Uterus (tissue), 3 donors: ENCODE measurements at regions not wholly inside any gene's neighbourhood (a gene's known extent, or its start where the extent isn't known, plus 50 kb on each side); places are given as distances from the start of the nearest gene placed in this dataset.

ENCODE experiments used
- DNase-seq, 2 donors: peaks; one replicate each; pipeline ENCODE4 v3.0.0-alpha.2; 2019 to 2020
- H3K27ac ChIP-seq, 2 donors: fragments of 200-600 bp; sonication (generic); 1 replicate in 1 of 2; 2 replicates in 1 of 2; pipeline ENCODE4 v1.5.1; 2016 to 2018
- H3K27me3 ChIP-seq, 2 donors: fragments of 200-600 bp; sonication (generic); one replicate each; pipeline ENCODE4 v1.5.1; 2018 to 2019; ENCODE audit warnings: control low read depth in 1 of 2
- H3K36me3 ChIP-seq, 2 donors: fragments of 200-600 bp; sonication (generic); one replicate each; pipeline ENCODE4 v1.5.1; 2019; ENCODE audit warnings: control low read depth in 1 of 2
- H3K4me1 ChIP-seq, 2 donors: fragments of 200-600 bp; sonication (generic); one replicate each; pipeline ENCODE4 v1.5.1; 2018 to 2019; ENCODE audit warnings: control low read depth in 1 of 2
- H3K4me3 ChIP-seq, 2 donors: fragments of 200-600 bp; sonication (generic); 1 replicate in 1 of 2; 2 replicates in 1 of 2; pipeline ENCODE4 v1.5.1; 2018 to 2019; ENCODE audit warnings: mild to moderate bottlenecking in 1 of 2
- H3K9me3 ChIP-seq, 2 donors: fragments of 200-600 bp; sonication (generic); one replicate each; pipeline ENCODE4 v1.5.1; 2019; ENCODE audit warnings: control low read depth in 1 of 2
- POLR2A ChIP-seq, 2 donors: fragments of 450-650 bp; IDR thresholded peaks; one replicate each; pipeline ENCODE4 v1.6.1; 2016; ENCODE audit warnings: antibody characterized with exemption in 2 of 2, mild to moderate bottlenecking in 1 of 2, moderate library complexity in 1 of 2
- intact Hi-C: fragments of 100-400 bp; cut with DNase I; formaldehyde crosslinking; loops from one replicate; pipeline ENCODE4 v1.15.1; 2023; ENCODE audit warnings: low total_unique reads
- TF ChIP-seq, protein P1 (sequence below), 4 experiments: fragments of 200-600 bp in 2 of 4; fragments of 450-650 bp in 2 of 4; sonication (generic) in 2 of 4; IDR thresholded peaks; one replicate each; pipeline ENCODE4 v1.5.1; 2016 to 2019; ENCODE audit warnings: antibody characterized with exemption in 4 of 4, mild to moderate bottlenecking in 2 of 4, moderate library complexity in 1 of 4
- donor health status: DM: yes; HTN: yes; CAD: no.

DNA sequence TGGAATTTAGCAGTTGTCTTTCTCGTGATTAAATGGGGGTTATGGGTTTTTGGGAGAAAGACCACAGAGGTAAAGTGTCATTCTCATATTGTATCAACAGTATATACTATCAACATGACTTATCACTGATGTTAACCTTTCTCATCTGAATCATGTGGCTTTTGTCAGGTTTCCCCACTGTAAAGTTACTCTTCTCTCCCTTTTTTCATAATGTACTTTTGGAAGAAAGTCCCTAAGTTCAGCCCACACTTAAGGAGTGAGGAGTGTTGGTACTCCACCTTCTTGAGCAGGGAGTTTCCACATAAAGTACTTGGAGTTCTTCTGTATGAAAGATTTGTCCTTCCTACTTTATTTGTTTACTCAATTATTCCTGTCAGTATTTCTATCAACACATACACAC lies 169.9 kb downstream of the ZNF330 start:
- intact Hi-C loops, result no loop called here
- Histone ChIP-seq H3K4me1 (no peaks in the 10 kb centered on the region), H3K27ac (no peak overlapping the region), H3K36me3 (no peaks in the 10 kb centered on the region), H3K9me3 (no peaks in the 10 kb centered on the region), H3K27me3 (no peaks in the 10 kb centered on the region), H3K4me3 (no peak overlapping the region)
- no peak for TF ChIP-seq POLR2A (IDR thresholded peaks at IDR 0.05)
- TF ChIP-seq, protein P1, sequence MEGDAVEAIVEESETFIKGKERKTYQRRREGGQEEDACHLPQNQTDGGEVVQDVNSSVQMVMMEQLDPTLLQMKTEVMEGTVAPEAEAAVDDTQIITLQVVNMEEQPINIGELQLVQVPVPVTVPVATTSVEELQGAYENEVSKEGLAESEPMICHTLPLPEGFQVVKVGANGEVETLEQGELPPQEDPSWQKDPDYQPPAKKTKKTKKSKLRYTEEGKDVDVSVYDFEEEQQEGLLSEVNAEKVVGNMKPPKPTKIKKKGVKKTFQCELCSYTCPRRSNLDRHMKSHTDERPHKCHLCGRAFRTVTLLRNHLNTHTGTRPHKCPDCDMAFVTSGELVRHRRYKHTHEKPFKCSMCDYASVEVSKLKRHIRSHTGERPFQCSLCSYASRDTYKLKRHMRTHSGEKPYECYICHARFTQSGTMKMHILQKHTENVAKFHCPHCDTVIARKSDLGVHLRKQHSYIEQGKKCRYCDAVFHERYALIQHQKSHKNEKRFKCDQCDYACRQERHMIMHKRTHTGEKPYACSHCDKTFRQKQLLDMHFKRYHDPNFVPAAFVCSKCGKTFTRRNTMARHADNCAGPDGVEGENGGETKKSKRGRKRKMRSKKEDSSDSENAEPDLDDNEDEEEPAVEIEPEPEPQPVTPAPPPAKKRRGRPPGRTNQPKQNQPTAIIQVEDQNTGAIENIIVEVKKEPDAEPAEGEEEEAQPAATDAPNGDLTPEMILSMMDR (IDR thresholded peaks at IDR 0.05), result no peak
- DNase-seq, result no peak

DNA sequence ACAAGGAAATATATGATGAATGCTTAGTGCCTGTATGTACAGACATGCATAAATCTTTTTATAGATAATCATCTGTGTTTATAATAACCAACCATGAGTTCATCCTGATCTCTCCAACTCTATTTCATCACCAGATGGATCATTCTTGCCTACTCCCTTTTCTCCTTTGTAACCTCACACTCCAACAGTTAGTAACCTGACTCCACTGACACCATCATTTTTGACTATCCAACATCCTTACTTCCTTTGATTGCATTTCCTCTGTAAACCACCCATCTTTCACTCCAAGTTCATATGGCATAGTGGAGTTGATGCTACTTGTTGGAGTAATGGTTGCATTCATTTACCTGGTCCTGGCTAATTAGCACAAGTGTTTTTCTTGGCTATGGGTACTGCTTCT lies 170.6 kb downstream of the ZNF330 start:
- DNase-seq, result no peak
- H3K4me1 ChIP-seq, result no peaks in the 10 kb centered on the region
- no peak overlapping the region for H3K27ac ChIP-seq
- no peaks in the 10 kb centered on the region for H3K36me3 ChIP-seq
- intact Hi-C loops, result no loop called here
- H3K9me3 ChIP-seq, result no peaks in the 10 kb centered on the region
- no peaks in the 10 kb centered on the region for H3K27me3 ChIP-seq
- TF ChIP-seq, protein P1 (IDR thresholded peaks at IDR 0.05), result no peak
- TF ChIP-seq POLR2A (IDR thresholded peaks at IDR 0.05), result no peak
- no peak overlapping the region for H3K4me3 ChIP-seq

DNA sequence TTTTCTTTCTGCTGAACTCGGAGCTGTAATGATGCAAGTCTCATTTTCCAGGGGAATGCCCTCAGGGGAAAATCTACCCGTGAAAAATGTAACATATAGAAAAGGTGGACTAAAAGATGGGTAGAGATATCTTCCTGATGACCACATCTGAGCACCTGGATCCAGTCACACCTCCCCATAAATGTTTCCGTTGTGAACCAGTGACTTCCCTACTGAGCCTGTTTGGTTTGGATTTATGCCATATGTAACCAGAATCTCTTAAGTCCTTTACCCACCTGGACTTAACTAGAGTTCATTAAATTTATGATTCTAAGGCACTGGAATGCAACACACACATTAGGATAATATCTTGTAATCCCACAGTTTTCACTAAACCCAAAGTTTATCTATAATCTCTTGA lies 171.1 kb downstream of the ZNF330 start:
- Histone ChIP-seq H3K4me3 (no peak overlapping the region), H3K27ac (no peak overlapping the region), H3K36me3 (no peaks in the 10 kb centered on the region), H3K9me3 (no peaks in the 10 kb centered on the region), H3K27me3 (no peaks in the 10 kb centered on the region), H3K4me1 (no peaks in the 10 kb centered on the region)
- intact Hi-C loops, result no loop called here
- TF ChIP-seq POLR2A (IDR thresholded peaks at IDR 0.05), result no peak
- TF ChIP-seq, protein P1 (IDR thresholded peaks at IDR 0.05), result no peak
- no peak for DNase-seq

DNA sequence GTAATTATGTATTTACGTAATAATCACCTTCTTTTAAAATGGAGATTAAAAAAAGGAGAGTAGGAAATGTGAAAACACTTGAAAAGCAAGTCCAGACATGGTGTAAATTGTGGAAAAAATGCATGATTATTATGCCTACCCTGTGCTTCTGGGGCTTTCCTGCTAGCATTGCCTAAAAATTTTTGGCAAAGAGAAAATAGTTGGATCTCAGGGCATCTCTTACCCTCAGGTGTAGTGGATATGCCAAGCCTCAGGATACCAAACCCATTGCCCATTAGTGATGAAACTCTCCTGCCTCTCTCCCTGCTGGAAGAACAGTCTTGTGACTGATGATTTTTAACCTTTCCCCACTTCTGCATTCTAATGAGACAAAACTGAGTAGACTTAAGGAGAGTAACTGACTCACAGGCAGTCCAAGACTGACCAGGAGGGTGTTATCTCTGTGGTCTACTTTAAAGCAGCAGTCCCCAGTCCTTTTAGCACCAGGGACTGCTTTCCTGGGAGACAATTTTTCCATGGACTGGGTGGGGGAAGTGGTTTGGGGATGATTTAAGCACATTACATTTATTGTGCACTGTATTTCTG lies 174.6 kb downstream of the ZNF330 start:
- Histone ChIP-seq H3K27ac (no peak overlapping the region), H3K4me3 (no peak overlapping the region), H3K27me3 (no peaks in the 10 kb centered on the region), H3K36me3 (no peaks in the 10 kb centered on the region), H3K9me3 (no peaks in the 10 kb centered on the region), H3K4me1 (no peaks in the 10 kb centered on the region)
- intact Hi-C loops, result no loop called here
- no peak for TF ChIP-seq POLR2A (IDR thresholded peaks at IDR 0.05)
- TF ChIP-seq, protein P1 (IDR thresholded peaks at IDR 0.05), result no peak
- no peak for DNase-seq

DNA sequence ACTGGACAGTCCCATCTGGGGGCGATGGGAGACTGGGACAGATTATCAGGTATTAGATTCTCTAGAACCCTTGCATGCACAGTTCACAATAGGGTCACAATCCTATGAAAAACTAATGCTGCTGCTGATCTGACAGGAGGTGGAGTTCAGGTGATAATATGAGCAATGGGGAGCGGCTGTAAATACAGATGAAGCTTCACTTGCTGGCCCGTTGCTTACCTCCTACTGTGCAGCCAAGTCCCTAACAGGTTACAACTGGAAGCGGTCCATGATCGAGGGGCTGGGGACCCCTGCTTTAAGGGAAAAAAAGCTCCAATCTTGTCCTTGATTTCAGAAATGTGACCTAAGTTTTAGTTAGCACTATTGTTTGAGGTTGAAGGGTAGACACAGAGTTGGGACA lies 175.2 kb downstream of the ZNF330 start:
- no peak for DNase-seq
- intact Hi-C loops, result no loop called here
- TF ChIP-seq POLR2A (IDR thresholded peaks at IDR 0.05), result no peak
- TF ChIP-seq, protein P1 (IDR thresholded peaks at IDR 0.05), result no peak
- H3K27ac ChIP-seq, result no peak overlapping the region
- no peaks in the 10 kb centered on the region for H3K4me1 ChIP-seq
- no peaks in the 10 kb centered on the region for H3K9me3 ChIP-seq
- H3K4me3 ChIP-seq, result no peak overlapping the region
- H3K36me3 ChIP-seq, result no peaks in the 10 kb centered on the region
- no peaks in the 10 kb centered on the region for H3K27me3 ChIP-seq
